HepG2 (cell line): ENCODE measurements at regions not wholly inside any gene's neighbourhood (a gene's known extent, or its start where the extent isn't known, plus 50 kb on each side); places are given as distances from the start of the nearest gene placed in this dataset.

Experiments
- ATAD3A ChIP-seq: sonication (generic); formaldehyde crosslinking; IDR thresholded peaks from 2 replicates; pipeline ENCODE4 v1.4.0; 2020; ENCODE audit warnings: missing genetic modification reagents
- ATF5 ChIP-seq: sonication (generic); formaldehyde crosslinking; IDR thresholded peaks from 2 replicates; pipeline ENCODE4 v1.4.0; 2020; ENCODE audit warnings: mild to moderate bottlenecking, low read depth, missing genetic modification reagents
- CAMTA2 ChIP-seq: sonication (generic); formaldehyde crosslinking; IDR thresholded peaks from 2 replicates; pipeline ENCODE4 v1.4.0; 2020; ENCODE audit warnings: mild to moderate bottlenecking, missing genetic modification reagents, borderline replicate concordance
- FOSL1 ChIP-seq: sonication (generic); formaldehyde crosslinking; IDR thresholded peaks from 2 replicates; pipeline ENCODE4 v1.9.0; 2021; ENCODE audit warnings: missing genetic modification reagents, borderline replicate concordance
- HINFP ChIP-seq: sonication (generic); formaldehyde crosslinking; IDR thresholded peaks from 2 replicates; pipeline ENCODE4 v1.4.0; 2020; ENCODE audit warnings: low read depth, mild to moderate bottlenecking, missing genetic modification reagents
- HOXD1 ChIP-seq: sonication (generic); formaldehyde crosslinking; IDR thresholded peaks from 2 replicates; pipeline ENCODE4 v1.5.0; 2020; ENCODE audit warnings: missing genetic modification reagents
- MXD4 ChIP-seq: IDR thresholded peaks from 2 replicates; pipeline ENCODE4 v1.6.1; 2016; ENCODE audit warnings: mild to moderate bottlenecking, missing biosample characterization, missing genetic modification reagents
- RAD51 ChIP-seq: fragments of 450-650 bp; IDR thresholded peaks from 2 replicates; pipeline ENCODE4 v1.6.1; 2016; ENCODE audit warnings: borderline replicate concordance
- SMARCE1 ChIP-seq: fragments of 450-650 bp; IDR thresholded peaks from 2 replicates; pipeline ENCODE4 v1.6.1; 2017; ENCODE audit warnings: borderline replicate concordance
- TAF1 ChIP-seq: sonication (generic); formaldehyde crosslinking; IDR thresholded peaks from 2 replicates; pipeline ENCODE4 v1.4.0; 2020; ENCODE audit warnings: missing genetic modification reagents
- THAP11 ChIP-seq: IDR thresholded peaks from 2 replicates; pipeline ENCODE4 v1.6.1; 2016; ENCODE audit warnings: missing biosample characterization, missing genetic modification reagents
- TOE1 ChIP-seq: sonication (generic); formaldehyde crosslinking; IDR thresholded peaks from 2 replicates; pipeline ENCODE4 v1.4.0; 2020; ENCODE audit warnings: mild to moderate bottlenecking, missing genetic modification reagents
- USF2 ChIP-seq, 2 experiments: sonication (generic) in 1 of 2; formaldehyde crosslinking in 1 of 2; IDR thresholded peaks; 2 replicates each; pipeline versions ENCODE4 v1.5.1 to v1.6.1; 2011 to 2020; ENCODE audit warnings: borderline replicate concordance in 1 of 2, low read depth in 1 of 2, low read length in 1 of 2, mild to moderate bottlenecking in 1 of 2, missing genetic modification reagents in 1 of 2, moderate library complexity in 1 of 2
- ZBTB1 ChIP-seq: sonication (generic); formaldehyde crosslinking; IDR thresholded peaks from 2 replicates; pipeline ENCODE4 v1.4.0; 2020; ENCODE audit warnings: missing genetic modification reagents, borderline replicate concordance
- ZC3H13 ChIP-seq: sonication (generic); formaldehyde crosslinking; IDR thresholded peaks from 2 replicates; pipeline ENCODE4 v1.8.1; 2023; ENCODE audit warnings: mild to moderate bottlenecking, missing genetic modification reagents, moderate library complexity
- ZNF101 ChIP-seq: sonication (generic); formaldehyde crosslinking; IDR thresholded peaks from 2 replicates; pipeline ENCODE4 v1.4.0; 2020; ENCODE audit warnings: mild to moderate bottlenecking, low read depth, missing genetic modification reagents, borderline replicate concordance
- ZNF18 ChIP-seq: sonication (generic); formaldehyde crosslinking; IDR thresholded peaks from 2 replicates; pipeline ENCODE4 v1.8.0; 2022; ENCODE audit warnings: mild to moderate bottlenecking, missing genetic modification reagents; ENCODE audit not compliant: insufficient replicate concordance
- ZNF24 ChIP-seq: fragments of 450-650 bp; IDR thresholded peaks from 2 replicates; pipeline ENCODE4 v1.6.1; 2017; ENCODE audit warnings: antibody characterized with exemption, mild to moderate bottlenecking
- ZNF512 ChIP-seq: sonication (generic); formaldehyde crosslinking; IDR thresholded peaks from 2 replicates; pipeline ENCODE4 v1.4.0; 2020; ENCODE audit warnings: mild to moderate bottlenecking, missing genetic modification reagents
- ZNF552 ChIP-seq: sonication (generic); formaldehyde crosslinking; IDR thresholded peaks from 2 replicates; pipeline ENCODE4 v1.9.0; 2022; ENCODE audit warnings: missing genetic modification reagents, mild to moderate bottlenecking, borderline replicate concordance
- ZNF589 ChIP-seq: sonication (generic); formaldehyde crosslinking; conservative IDR thresholded peaks from 2 replicates; pipeline ENCODE4 v1.8.0; 2022; ENCODE audit warnings: mild to moderate bottlenecking, moderate library complexity, missing genetic modification reagents
- ZNF703 ChIP-seq: sonication (generic); formaldehyde crosslinking; IDR thresholded peaks from 2 replicates; pipeline ENCODE4 v1.5.1; 2020; ENCODE audit warnings: missing genetic modification reagents, mild to moderate bottlenecking, moderate library complexity, borderline replicate concordance
- ZNF768 ChIP-seq: sonication (generic); formaldehyde crosslinking; IDR thresholded peaks from 2 replicates; pipeline ENCODE4 v1.4.0; 2020; ENCODE audit warnings: missing genetic modification reagents

GRCh38 chr2:42931146-42931817 is 138.9 kb upstream of the HAAO start (continued):
- TF ChIP-seq ZNF512 (CRISPR knock-in tag), result no peak
- no peak for TF ChIP-seq HOXD1
- no peak for TF ChIP-seq RAD51
- no peak for TF ChIP-seq FOSL1
- no peak for TF ChIP-seq ATF5 (CRISPR knock-in tag)
- no peak for TF ChIP-seq ZNF24
- no peak for TF ChIP-seq ZNF101 (CRISPR knock-in tag)
- TF ChIP-seq ZNF18 (CRISPR knock-in tag), result no peak
- TF ChIP-seq ZNF552 (CRISPR knock-in tag), result no peak
- TF ChIP-seq ZNF589 (CRISPR knock-in tag), result no peak
- TF ChIP-seq ZC3H13 (CRISPR knock-in tag), result no peak
- no peak for TF ChIP-seq ATAD3A (CRISPR knock-in tag)
- TF ChIP-seq THAP11 (CRISPR knock-in tag), result peak; percentile 63
- no peak for TF ChIP-seq ZNF703
- no peak for TF ChIP-seq CAMTA2 (CRISPR knock-in tag)
- no peak for TF ChIP-seq SMARCE1
- TF ChIP-seq USF2 (IDR thresholded peaks at IDR 0.05; ENCODE audit: low read depth, low read length), result no peak
- TF ChIP-seq USF2 (CRISPR knock-in tag; IDR thresholded peaks at IDR 0.05; ENCODE audit: borderline replicate concordance), result no peak
- no peak for TF ChIP-seq ZBTB1
- TF ChIP-seq TAF1 (CRISPR knock-in tag), result peak; percentile 37; the same call in 1 of the 2 replicates
- TF ChIP-seq ZNF768 (CRISPR knock-in tag), result peak; percentile 51; the same call in 1 of the 2 replicates
- no peak for TF ChIP-seq MXD4 (CRISPR knock-in tag)
- no peak for TF ChIP-seq HINFP (CRISPR knock-in tag)
- TF ChIP-seq TOE1 (CRISPR knock-in tag), result no peak
